ENCODE measurements at regions not wholly inside any gene's neighbourhood (a gene's known extent, or its start where the extent isn't known, plus 50 kb on each side); places are given as distances from the start of the nearest gene placed in this dataset.

GRCh38 chr7:82701949-82702348 is 258.4 kb upstream of the CACNA2D1 start:
- no peak overlapping the region for H3K4me3 ChIP-seq (replicated peaks; ENCODE audit: low read depth, low read length)
- DNase-seq (ENCODE audit: extremely low read depth, low read depth): no peak
- no peak for TF ChIP-seq CTCF (IDR thresholded peaks at IDR 0.05; ENCODE audit: low read depth, low read length, missing control alignments)

GRCh38 chr7:82700741-82701140 is 257.2 kb upstream of the CACNA2D1 start:
- DNase-seq (ENCODE audit: extremely low read depth, low read depth): no peak
- no peak for TF ChIP-seq CTCF (IDR thresholded peaks at IDR 0.05; ENCODE audit: low read depth, low read length, missing control alignments)
- no peak overlapping the region for H3K4me3 ChIP-seq (replicated peaks; ENCODE audit: low read depth, low read length)

- H3K4me3 ChIP-seq (replicated peaks; ENCODE audit: low read depth, low read length): no peak overlapping the region
- DNase-seq (ENCODE audit: extremely low read depth, low read depth): no peak
- TF ChIP-seq CTCF (IDR thresholded peaks at IDR 0.05; ENCODE audit: low read depth, low read length, missing control alignments): no peak
Measured at GRCh38 chr7:82699773-82700186, 256.2 kb upstream of the CACNA2D1 start.

- no peak overlapping the region for H3K4me3 ChIP-seq (replicated peaks; ENCODE audit: low read depth, low read length)
- DNase-seq (ENCODE audit: extremely low read depth, low read depth): no peak
- TF ChIP-seq CTCF (IDR thresholded peaks at IDR 0.05; ENCODE audit: low read depth, low read length, missing control alignments): no peak
Measured at GRCh38 chr7:82697897-82698296, 254.3 kb upstream of the CACNA2D1 start.

GRCh38 chr7:82696631-82697030 is 253.1 kb upstream of the CACNA2D1 start:
- no peak for DNase-seq (ENCODE audit: extremely low read depth, low read depth)
- H3K4me3 ChIP-seq (replicated peaks; ENCODE audit: low read depth, low read length): no peak overlapping the region
- no peak for TF ChIP-seq CTCF (IDR thresholded peaks at IDR 0.05; ENCODE audit: low read depth, low read length, missing control alignments)

GRCh38 chr7:82694022-82694421 is 250.4 kb upstream of the CACNA2D1 start:
- no peak for TF ChIP-seq CTCF (IDR thresholded peaks at IDR 0.05; ENCODE audit: low read depth, low read length, missing control alignments)
- no peak overlapping the region for H3K4me3 ChIP-seq (replicated peaks; ENCODE audit: low read depth, low read length)
- DNase-seq (ENCODE audit: extremely low read depth, low read depth): no peak

GRCh38 chr7:82690929-82691328 is 247.4 kb upstream of the CACNA2D1 start:
- no peak overlapping the region for H3K4me3 ChIP-seq (replicated peaks; ENCODE audit: low read depth, low read length)

More at GRCh38 chr7:82690929-82691328, 247.4 kb upstream of the CACNA2D1 start:
- TF ChIP-seq CTCF (IDR thresholded peaks at IDR 0.05; ENCODE audit: low read depth, low read length, missing control alignments): no peak
- DNase-seq (ENCODE audit: extremely low read depth, low read depth): no peak

Data from HFF-Myc (cell line).